GM18951 (cell line): ENCODE measurements at regions not wholly inside any gene's neighbourhood (a gene's known extent, or its start where the extent isn't known, plus 50 kb on each side); places are given as distances from the start of the nearest gene placed in this dataset.

ENCODE experiments used
- POLR2A ChIP-seq: IDR thresholded peaks from 4 replicates; pipeline ENCODE4 v1.6.1; 2011; ENCODE audit warnings: mild to moderate bottlenecking; ENCODE audit not compliant: insufficient read length, insufficient read depth; ENCODE audit errors: extremely low read depth
- in situ Hi-C: fragments of 300-500 bp; cut with MboI; formaldehyde crosslinking; loops from one replicate; pipeline ENCODE4 v1.12.0; 2022; ENCODE audit warnings: low sequenced_read_pairs, mixed read lengths, inconsistent platforms; ENCODE audit not compliant: unreplicated experiment

- in situ Hi-C loops: no loop called here
- no peak for TF ChIP-seq POLR2A
These were observed 295.0 kb upstream of the PRDM1 start for GRCh38 chr6:105791179-105791578.

GRCh38 chr6:105790635-105791034, 295.5 kb upstream of the PRDM1 start:
- no peak for TF ChIP-seq POLR2A
- in situ Hi-C loops: no loop called here

- no peak for TF ChIP-seq POLR2A
- in situ Hi-C loops: no loop called here
These were observed 296.2 kb upstream of the PRDM1 start for GRCh38 chr6:105789935-105790334.

- in situ Hi-C loops: no loop called here
- no peak for TF ChIP-seq POLR2A
These were observed 298.4 kb upstream of the PRDM1 start for GRCh38 chr6:105787747-105788146.

GRCh38 chr6:105786890-105787655, 299.1 kb upstream of the PRDM1 start:
- in situ Hi-C loops: no loop called here
- TF ChIP-seq POLR2A: no peak

- in situ Hi-C loops: no loop called here
- no peak for TF ChIP-seq POLR2A
These were observed 299.7 kb upstream of the PRDM1 start for GRCh38 chr6:105786449-105786848.

GRCh38 chr6:105785066-105785811, 300.9 kb upstream of the PRDM1 start:
- no peak for TF ChIP-seq POLR2A

GRCh38 chr6:105784179-105784578, 302.0 kb upstream of the PRDM1 start:
- in situ Hi-C loops: no loop called here
- no peak for TF ChIP-seq POLR2A

More at GRCh38 chr6:105785066-105785811, 300.9 kb upstream of the PRDM1 start:
- in situ Hi-C loops: no loop called here

- in situ Hi-C loops: no loop called here
These were observed 302.7 kb upstream of the PRDM1 start for GRCh38 chr6:105783333-105783935.

GRCh38 chr6:105781915-105782314, 304.2 kb upstream of the PRDM1 start:
- no peak for TF ChIP-seq POLR2A
- in situ Hi-C loops: no loop called here

More at GRCh38 chr6:105783333-105783935, 302.7 kb upstream of the PRDM1 start:
- no peak for TF ChIP-seq POLR2A

- TF ChIP-seq POLR2A: no peak
- in situ Hi-C loops: no loop called here
These were observed 304.9 kb upstream of the PRDM1 start for GRCh38 chr6:105781248-105781647.

GRCh38 chr6:105780146-105780860, 305.8 kb upstream of the PRDM1 start:
- in situ Hi-C loops: no loop called here
- TF ChIP-seq POLR2A: no peak

GRCh38 chr6:105779110-105779509, 307.0 kb upstream of the PRDM1 start:
- in situ Hi-C loops: no loop called here
- no peak for TF ChIP-seq POLR2A

GRCh38 chr6:105775095-105775494, 311.0 kb upstream of the PRDM1 start:
- TF ChIP-seq POLR2A: no peak
- in situ Hi-C loops: no loop called here
